HG03039 (cell line): ENCODE measurements at regions not wholly inside any gene's neighbourhood (a gene's known extent, or its start where the extent isn't known, plus 50 kb on each side); places are given as distances from the start of the nearest gene placed in this dataset.
"Not testable (repeated sequence)": the region's sequence is repeated elsewhere in the genome, so short reads cannot be mapped to it uniquely, and the experiment has no call there.

Source experiments
- ATAC-seq: cut with Tn5 transposase; IDR thresholded peaks from one replicate; pipeline ENCODE4 v1.9.1; 2021; ENCODE audit warnings: mild to moderate bottlenecking, moderate library complexity; ENCODE audit not compliant: unreplicated experiment

DNA sequence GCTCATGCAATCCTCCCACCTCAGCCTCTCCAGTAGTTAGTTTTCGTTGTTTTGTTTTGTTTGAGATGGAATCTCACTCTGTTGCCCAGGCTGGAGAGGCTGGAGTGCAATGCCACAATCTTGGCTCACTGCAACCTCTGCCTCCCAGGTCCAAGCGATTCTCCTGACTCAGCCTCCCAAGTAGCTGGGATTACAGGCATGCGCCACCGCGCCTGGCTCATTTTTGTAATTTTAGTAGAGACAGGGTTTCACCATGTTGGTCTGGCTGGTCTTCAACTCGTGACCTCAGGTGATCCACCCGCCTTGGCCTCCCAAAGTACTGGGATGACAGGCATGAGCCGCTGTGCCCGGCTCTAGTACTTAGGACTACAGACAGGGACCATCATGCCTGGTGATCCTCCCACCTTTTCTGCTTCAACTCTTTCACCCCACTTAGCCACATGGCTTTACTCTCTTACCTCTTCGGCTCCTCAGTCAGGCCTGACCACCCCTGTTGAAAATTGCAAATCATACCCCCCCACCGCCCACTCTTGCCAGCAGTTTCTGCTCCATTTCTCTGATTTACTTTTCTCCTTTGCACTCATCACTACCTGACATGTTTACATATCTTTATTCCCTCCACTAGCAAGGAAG, 157.1 kb upstream of the GRK3 start:
- no peak for ATAC-seq

DNA sequence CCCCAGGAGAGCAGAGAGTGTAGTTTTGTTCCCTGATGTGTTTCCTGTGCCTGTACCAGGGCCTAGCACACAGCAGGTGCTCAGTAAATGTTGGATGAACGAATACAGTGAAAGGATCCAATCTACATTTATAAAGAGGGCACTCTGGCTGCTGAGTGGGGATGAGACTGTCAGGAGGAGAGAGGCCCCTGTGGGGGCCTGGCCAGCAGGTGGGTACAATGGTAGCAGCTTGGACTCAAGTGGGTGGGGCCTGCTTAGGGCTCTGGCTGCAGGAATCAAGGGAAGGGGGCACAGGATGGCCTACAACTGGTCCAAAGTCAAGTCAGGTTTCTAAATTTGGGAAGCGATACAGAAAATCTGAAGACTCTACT, 156.6 kb upstream of the GRK3 start:
- ATAC-seq = no peak

DNA sequence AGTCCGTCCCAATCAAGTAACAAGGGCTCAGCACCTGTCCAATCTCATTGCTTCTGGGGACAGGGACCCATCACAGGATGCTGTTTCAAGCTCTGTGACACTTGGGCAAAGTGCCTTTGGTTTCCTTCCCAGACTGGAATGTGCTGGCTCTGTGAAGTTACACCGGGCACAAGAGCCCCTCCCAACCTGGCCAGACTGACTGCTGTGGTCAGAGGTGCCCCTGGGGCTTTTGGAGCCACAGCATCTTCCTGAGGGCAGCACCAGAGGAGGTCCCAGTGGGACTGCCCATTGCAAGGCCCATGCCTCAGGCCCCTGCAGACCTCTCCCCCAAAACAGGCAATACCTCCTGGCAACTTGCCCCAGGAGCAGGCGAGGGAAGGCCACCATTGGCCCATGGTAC, 155.2 kb upstream of the GRK3 start:
- ATAC-seq = no peak

DNA sequence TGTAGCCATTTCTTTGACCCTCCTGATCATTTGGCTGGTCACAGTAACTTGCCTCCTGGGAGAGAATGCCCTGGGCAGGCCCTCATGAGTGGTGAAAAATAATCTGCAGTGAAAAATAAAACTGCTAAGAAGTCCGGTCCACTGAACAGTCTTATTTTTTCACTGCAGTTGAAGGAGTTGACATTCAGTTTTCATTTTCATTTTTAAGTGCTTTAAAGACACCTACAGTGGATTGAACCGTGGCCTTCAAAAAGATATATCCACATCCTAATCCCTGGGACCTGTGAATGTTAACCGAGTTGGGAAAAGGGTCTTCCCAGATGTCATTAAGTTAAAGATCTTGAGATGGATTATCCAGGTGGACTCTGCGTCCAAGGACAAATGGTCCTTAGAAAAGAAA, 153.6 kb upstream of the GRK3 start:
- ATAC-seq = no peak

DNA sequence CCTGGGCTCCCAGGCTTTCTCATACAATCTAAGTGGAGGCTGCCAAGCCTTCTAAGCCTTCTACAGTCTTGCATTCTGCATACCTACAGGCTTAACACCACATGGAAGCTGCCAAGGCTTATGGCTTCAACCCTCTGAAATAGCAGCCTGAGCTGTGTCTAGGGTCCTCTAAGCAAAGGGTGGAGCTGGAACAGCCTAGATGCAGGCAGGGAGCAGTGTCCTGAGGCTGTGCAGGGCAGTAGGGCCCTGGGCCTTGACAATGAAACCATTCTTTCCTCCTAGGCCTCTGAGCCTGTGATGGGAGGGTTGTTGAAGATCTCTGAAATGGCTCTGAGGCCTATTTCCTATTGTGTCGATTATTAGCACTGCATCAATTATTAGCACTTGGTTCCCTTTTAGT, 150.9 kb upstream of the GRK3 start:
- ATAC-seq = no peak

DNA sequence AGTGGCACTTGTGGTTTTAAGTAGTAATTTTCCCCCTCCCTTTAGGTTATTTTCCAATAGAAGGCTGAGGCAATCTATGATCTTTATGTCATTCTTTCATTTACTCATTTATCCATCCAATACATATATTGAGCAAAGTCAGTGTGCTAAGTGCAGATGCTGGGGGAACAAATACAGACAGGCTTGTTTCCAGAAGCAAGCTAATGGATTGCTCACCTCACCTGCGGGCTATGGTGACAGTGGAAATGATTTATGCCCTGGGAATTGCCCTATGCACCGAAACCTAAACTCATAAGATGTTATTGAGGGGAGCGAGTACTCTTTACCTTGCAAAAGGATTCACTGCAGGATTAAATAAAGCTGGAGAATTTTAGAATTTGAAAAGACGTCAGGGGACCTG, 148.7 kb upstream of the GRK3 start:
- ATAC-seq = not testable (repeated sequence)

DNA sequence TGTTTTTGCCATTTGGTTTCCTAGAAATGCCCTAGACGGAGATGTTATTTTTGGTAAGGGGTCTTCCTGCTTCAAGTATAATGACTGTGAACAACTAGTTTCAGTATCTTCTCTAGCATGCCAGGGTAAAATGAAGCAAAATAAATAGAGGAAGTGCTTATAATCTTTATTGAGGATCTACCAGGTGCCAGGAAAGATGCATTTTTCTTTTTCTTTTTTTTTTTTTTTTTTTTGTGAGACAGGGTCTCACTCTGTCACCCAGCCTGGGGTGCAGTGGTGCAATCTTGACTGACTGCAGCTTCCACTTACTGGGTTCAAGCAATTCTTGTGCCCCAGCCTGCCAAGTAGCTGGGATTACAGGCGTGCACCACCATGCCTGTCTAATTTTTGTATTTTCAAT, 146.6 kb upstream of the GRK3 start:
- not testable (repeated sequence) for ATAC-seq

DNA sequence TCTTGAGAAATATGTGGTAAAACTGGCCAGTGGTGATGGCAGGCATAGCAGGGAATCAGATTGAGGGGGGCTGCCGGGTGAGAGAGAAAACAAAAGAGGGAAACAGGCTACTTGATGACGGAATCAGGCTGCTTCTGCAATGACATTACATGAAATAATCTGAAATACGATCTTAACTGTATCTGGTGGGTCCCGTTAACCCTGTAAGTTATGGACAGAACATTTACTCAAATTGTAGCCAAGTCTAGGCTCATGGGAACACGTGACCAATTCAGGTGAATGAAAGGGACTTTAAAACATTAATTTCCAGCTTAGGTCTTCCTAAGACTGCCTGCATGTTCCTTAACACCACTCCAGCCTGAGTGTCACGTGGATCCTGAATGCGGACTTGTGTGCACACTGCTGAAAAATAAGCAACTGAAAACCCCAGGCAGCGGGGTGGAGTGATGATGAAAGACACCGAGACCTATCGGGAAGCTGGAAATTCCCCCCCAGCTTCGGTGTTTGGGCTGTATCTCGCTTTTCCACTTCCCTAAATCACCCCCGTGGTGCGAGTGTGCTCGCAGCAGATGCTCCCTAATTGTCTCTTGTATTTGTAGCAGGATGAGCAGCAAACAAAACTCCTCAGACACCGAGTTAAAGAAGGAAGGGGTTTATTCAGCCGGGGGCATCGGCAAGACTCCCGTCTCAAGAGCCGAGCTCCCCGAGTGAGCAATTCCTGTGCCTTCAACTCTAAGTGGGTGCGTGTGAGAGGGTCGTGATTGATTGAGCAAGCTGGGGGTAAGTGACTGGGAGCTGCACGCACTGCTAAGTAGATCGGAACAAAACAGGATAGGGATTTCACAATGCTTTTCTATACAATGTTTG, 145.0 kb upstream of the GRK3 start:
- no peak for ATAC-seq

DNA sequence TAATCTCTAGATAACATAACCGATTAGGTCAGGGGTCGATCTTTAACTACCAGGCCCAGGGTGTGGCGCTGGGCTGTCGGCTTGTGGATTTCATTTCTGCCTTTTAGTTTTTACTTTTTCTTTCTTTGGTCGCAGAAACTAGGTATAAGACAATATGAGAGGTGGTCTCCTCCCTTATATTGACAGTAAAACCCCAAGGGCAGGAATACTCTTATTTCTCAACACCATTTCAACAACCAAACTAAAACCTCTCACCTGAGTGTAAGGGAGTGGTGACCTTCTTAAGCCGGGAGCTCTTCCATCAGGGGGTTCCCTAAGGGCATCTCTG, 144.4 kb upstream of the GRK3 start:
- ATAC-seq = not testable (repeated sequence)

DNA sequence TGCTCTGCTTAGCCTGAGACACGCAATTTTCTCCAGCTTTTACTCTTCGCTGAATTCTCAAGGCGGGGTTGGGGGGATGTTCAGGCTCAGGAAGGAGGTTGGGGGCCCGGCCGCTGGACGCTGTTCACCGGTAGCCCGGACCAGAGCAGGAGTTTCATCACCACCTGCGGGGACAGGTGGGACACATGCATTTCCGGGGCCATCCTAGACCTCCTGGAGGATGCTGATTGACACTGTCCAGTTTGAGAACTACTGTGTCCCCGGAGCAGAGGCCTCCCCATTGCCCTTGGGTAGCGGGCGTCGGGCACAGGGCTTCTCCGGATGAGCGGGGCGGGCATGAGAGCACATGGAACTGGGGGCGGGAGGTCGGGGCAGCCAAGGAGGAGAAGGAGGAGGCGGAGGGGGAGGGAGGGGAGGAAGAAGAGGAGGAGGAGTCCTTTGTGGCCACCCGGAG, 144.0 kb upstream of the GRK3 start:
- ATAC-seq = no peak

DNA sequence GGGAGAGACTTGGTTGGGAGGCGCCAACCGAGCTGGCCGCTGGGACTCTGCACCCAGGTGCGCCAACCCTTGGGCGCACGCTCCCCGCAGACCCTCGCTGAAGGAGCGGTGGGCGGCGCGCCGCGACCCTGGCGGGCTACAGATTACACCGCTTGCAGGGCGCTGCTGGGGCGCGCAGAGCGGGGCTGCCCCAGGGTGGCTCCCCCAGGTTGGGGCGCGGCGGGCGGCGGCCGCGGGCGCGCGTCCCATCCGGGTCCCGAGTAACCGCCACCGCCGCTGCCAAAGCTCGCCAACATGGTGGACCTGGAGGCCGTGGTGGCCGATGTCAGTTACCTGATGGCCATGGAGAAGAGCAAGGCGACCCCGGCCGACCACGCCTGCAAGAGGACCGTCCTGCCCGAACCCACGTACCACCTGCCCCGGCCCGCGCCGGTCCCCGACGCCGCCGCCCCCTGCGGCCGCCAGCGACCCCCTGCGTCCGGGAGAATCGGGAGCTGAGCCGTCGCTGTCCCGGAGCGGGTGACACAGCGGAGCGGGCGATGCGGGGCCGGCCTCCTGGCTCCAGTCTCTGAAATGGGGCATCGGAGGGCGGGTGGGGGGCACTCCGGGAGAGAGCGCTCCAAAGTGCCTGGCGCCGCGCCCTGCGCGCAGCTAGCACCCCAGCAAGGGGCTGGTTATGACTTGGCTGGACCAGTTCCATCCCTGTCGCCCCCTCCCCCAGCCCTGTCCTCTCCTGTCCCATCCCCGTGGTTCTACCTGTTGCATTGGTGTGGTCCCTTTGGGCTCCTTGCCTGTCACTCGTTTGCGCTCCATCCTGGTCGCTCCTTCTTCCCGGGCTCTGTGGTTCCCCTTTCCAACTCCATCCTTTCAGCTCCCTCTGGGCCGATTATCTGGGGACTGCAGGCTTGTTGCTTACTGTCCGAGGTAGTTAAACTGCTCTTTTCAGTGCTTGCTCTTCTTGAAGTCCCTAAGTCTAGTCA, 143.3 kb upstream of the GRK3 start:
- ATAC-seq = no peak

DNA sequence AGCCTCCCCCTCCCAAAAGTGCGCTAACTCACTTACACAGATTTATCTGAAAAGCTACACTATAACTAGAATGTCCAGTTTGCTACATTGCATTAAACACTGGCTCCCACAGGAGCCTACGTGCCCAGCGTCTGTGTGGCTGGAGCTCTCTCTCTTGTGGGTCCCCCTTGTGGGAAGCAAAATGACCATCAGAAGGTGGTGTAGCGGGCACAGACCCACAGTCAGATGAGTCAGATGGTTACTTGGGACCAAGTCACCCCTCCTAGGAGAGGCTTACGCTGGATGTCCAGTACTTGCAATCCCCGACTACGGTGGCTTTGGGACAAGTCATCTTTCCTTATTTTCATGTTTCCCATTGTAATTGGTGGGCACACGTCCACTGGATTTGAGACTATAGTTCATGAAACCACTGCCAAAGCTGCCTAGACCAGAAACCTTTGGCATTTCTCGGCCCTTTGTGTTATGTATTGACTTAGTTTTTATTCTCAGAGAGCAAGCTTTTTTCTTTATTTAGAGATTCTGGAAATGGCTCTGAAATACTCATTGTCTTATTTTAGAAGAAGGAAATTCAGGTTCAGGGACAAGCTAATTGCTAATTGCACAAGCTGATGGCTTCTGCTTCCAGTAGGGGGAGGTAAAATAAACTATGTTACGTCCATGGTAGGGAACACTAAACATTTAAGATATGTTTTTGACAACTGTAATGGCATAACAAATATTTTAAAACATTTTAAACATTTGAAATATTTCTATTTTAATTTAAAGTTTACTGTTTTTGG, 137.8 kb upstream of the GRK3 start:
- ATAC-seq = not testable (repeated sequence)

DNA sequence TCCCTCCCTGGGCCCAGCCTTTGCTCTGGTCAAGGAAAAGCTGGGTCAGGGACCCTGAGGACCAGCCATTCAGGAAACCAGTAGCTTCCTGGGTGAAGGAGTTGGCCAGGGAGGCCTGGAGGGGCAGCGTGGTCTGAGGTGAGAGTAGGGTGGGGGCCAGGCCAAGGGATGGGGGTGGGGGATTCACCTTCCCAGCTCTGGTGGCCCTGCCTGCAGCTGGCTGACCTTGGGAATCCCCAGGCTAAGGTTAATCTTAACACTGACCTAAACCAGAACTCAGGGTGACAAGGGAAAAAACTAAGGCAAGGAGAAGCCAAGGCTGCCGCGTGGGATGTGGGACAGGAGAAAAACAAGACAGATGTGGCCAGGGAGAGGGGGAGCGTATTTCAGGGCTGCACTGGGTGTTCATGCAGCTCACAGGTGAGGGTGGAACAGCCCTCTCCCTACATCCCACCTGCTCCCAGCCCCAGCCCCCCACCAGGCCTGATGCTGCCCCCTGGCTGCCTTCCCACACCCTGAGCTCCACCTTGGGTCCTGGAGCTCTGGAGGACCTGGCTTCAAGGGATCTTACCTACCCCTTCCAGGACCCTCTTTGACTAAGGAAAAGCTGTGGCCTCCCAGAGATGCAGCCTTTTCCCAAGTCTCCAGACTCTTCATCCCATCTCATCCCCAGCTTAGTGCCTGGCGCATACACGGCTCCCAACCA, 132.7 kb upstream of the GRK3 start:
- not testable (repeated sequence) for ATAC-seq

DNA sequence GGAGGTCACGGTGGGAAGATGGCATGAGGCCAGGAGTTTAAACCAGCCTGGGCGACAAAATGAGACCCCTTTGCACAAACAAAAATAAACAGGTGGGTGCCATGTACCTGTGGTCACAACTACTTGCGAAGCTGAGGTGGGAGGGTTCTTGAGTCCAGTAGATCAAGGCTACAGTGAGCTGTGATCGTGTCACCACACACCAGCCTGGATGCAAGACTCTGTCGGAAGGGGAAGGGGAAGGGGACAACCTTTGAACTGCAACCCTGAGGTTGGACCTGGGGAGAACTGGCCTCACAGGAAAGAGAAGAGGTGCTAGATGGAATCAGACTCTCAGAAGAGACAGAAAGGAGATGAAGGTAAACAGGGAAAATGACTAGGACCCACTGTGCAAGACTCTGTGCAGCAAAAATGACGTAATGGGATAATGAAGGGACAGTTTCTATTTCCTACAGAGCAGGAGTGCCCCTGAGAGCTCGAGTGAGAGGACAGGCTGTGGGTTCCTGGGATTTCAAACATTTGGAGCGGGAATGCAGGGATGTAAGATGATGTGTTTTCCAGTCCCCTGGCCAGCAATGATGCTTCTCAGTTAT, 131.0 kb upstream of the GRK3 start:
- ATAC-seq = not testable (repeated sequence)

DNA sequence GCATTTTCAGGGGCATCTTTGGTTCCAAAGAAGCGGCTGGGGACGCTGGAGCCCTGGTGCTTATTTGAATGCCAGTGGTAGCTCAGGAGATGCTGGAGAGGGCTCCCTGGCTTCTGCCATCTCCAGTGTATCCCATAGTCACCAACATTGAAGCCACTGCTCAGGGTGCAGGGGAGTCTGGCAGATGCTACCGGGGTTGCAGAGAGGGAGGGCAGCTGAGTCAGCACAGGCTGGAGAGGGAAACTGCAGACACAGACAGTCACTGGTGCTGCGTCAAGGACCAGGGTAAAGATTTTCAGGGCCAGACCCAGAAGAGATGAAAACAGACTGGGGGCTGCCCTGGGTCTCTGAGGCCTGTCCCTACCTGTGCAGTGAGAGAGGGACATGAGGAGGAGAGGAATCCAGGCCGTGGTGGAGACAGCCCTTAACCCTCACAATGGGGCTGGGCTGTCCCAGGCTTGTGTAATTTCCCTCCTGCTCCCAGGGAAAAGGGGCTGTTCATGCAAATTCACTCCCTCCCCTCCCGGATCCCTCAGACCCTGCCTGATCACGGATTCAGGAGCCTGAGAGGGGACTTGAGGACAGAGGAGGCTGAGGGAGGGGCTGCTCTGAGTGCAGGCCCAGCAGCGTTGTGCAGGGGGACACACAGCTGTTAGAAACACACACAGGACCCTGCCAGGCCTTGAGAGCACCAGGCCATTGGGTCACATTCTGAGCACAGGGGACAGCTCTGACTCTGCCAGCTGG, 126.9 kb upstream of the GRK3 start:
- no peak for ATAC-seq

DNA sequence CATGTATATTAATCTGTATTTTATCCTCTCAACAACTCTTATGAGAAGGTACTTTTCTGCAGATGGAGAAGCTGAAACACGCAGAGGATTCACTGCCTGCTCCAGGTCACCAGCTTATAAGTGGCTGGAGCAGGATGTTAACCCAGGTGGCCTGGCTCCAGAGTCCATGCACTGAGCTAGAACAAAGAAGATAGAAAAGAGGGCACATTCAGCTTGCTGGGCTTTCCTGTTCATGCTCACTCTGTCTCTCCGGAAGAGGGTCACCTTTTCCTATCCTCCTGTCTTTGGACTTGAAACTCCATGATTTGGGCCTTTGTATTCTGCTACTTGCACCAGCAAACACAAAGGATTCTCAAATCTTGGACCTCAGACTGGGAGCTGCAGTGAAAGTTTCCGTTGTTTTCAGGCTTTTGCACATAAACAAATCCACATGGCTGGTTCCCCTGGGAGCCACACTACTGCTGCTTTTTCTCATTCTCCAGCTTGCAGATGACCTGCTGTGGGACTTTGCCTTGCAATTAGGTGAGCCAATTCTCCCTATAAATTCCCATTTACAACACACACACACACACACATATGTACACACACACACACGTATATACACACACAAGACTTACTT, 117.3 kb upstream of the GRK3 start:
- ATAC-seq = no peak

DNA sequence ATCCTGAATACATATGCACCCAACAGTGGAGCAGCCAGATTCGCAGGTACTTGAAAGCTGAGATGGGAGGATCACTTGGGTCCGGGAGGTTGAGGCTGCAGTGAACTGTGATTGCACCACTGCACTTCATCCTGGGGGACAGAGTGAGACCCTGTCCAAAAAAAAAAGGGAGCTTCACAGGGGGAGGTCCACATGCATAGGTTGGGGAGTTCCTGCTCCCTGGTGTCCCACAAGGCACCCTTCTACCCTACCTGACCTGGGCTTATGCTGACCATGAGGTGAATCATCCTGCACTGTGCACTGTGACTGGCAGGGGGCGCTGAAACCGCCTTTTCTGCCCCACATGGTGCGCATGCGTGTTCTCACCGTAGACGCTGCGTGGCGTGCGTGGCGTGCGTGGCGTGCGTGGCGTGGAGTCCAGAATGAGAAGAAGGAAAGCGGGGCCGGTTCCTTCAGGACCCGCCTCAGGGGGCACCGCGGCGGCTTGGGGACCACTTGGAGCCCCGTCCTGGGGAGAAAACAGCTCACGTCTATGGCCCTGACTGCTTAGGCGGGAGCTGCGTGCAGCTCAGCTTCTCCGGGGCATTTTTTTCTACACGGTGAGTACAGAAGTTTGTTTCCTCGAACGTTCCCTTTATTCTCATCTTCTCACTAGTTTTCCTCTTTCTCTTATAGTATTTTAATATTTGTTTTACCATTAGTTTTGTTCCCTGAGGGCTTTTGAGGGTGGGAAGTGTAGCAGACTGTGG, 116.6 kb upstream of the GRK3 start:
- peak; percentile 74 for ATAC-seq
